ENCODE measurements at regions not wholly inside any gene's neighbourhood (a gene's known extent, or its start where the extent isn't known, plus 50 kb on each side); places are given as distances from the start of the nearest gene placed in this dataset.

- Histone ChIP-seq H3K4me1 (no peaks in the 10 kb centered on the region), H3K27me3 (no peaks in the 10 kb centered on the region), H3K36me3 (no peaks in the 10 kb centered on the region), H3K9me3 (no peaks in the 10 kb centered on the region), H3K27ac (no peak overlapping the region), H3K4me3 (replicated peaks in 1 of 3) (no peak overlapping the region)
- TF ChIP-seq POLR2A (IDR thresholded peaks at IDR 0.05) (no peak), CTCF (IDR thresholded peaks at IDR 0.05) (no peak)
- intact Hi-C loops (cut with DNase I): no loop called here
- WGBS, 2 donors: 87 to 88% methylated on average over 6 of the region's 6 CpGs
- DNase-seq: no peak
Observed at GRCh38 chr9:99563364-99563763, 258.3 kb upstream of the NR4A3 start.

DNA sequence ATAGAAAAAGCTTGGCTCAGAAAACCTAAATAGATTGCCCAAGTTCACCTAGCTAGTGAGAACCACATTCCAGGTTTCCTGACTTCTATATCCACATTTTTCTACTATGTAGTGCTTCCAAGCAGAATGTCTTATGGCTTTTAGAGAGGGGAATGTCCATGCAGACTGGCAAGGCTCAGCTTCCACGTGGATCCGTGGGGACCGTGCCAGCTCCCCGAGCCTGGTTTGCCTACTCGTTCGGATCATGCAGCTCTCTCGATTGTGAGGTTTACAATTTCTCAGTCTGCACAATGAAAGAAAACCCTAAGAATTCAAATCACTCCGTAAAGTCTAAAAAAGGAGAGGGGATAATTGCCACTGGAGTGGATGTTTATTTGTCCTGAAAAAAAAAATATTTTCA is 256.5 kb upstream of the NR4A3 start:
- TF ChIP-seq POLR2A (IDR thresholded peaks at IDR 0.05): no peak
- TF ChIP-seq CTCF (IDR thresholded peaks at IDR 0.05): no peak
- no peak overlapping the region for H3K4me3 ChIP-seq (replicated peaks in 1 of 3)
- WGBS, 2 donors: 74 to 90% methylated on average over 8 of the region's 8 CpGs
- H3K27me3 ChIP-seq: no peaks in the 10 kb centered on the region
- DNase-seq: peak in 1 of 2 donors; percentile 24
- H3K9me3 ChIP-seq: no peaks in the 10 kb centered on the region
- H3K27ac ChIP-seq: no peak overlapping the region
- H3K4me1 ChIP-seq: no peaks in the 10 kb centered on the region
- no peaks in the 10 kb centered on the region for H3K36me3 ChIP-seq
- intact Hi-C loops (cut with DNase I): no loop called here

DNA sequence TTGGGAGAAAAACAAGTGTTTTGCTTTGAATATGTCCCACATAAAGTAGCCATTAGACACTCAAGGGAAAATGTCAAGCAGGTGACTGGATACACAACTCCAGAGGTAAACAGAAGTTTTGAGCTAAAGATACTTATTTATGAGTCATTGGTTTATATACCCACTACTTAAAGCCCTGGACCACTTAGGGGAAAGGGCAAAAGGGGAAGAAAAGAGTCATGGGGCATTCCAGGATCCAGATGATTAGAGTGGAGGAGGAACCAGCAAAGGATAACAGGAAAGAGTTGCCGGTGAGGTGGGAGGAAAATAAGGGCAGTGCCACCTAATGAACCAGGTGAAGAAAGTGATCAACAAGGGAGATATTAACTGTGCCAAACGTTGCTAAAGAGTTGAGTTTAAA is 254.2 kb upstream of the NR4A3 start:
- WGBS, 2 donors: 43 to 56% methylated on average over 2 of the region's 2 CpGs
- no peak overlapping the region for H3K4me3 ChIP-seq (replicated peaks in 1 of 3)

DNA sequence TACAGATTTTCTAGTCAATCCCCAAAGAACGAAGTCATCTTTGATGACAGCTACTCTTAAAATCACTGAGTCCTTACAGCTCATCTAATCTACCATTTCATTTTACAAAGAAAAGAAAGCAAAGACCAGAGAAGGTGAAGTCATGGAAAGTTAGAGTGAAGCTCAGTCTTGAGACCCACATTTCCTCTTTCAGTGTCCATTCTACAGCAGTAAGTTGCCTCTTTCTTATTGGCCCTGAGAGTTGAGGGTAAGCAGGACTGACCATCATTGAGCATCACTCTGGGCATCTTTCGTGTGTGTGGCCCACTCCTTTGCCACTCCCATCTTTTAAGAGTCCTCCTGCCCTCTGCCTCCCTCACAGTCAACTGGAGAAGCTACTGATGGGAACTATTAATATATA is 251.8 kb upstream of the NR4A3 start:
- TF ChIP-seq CTCF (IDR thresholded peaks at IDR 0.05): no peak
- no peak for TF ChIP-seq POLR2A (IDR thresholded peaks at IDR 0.05)
- no peak overlapping the region for H3K27ac ChIP-seq
- intact Hi-C loops (cut with DNase I): no loop called here

More for the DNA sequence above, 254.2 kb upstream of the NR4A3 start:
- TF ChIP-seq CTCF (IDR thresholded peaks at IDR 0.05) (no peak), POLR2A (IDR thresholded peaks at IDR 0.05) (no peak)
- intact Hi-C loops (cut with DNase I): no loop called here
- Histone ChIP-seq H3K27me3 (no peaks in the 10 kb centered on the region), H3K27ac (no peak overlapping the region), H3K36me3 (no peaks in the 10 kb centered on the region), H3K9me3 (no peaks in the 10 kb centered on the region), H3K4me1 (no peaks in the 10 kb centered on the region)
- DNase-seq: no peak

DNA sequence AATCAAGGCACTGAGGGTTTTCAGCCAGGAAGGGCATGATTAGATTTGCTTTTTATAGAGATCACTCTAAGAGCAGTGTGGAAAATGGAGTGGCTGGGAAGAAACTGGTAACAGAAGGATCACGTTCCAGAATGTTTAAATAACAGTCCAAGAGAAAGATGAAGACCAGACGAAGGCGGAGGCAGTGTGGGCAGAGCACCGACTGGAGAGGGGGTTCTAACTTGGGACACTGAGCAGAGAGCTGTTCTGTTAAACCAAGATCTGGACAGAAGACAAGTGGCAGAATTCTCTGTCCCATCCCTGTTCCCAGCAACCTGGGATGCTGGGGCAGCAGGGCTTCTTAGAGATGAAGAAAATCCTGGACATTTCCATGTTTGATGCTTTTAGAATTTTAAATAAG is 249.1 kb upstream of the NR4A3 start:
- no peak for TF ChIP-seq POLR2A (IDR thresholded peaks at IDR 0.05)
- no peak for TF ChIP-seq CTCF (IDR thresholded peaks at IDR 0.05)
- Histone ChIP-seq H3K4me1 (no peaks in the 10 kb centered on the region), H3K9me3 (no peaks in the 10 kb centered on the region), H3K27me3 (no peaks in the 10 kb centered on the region), H3K36me3 (no peaks in the 10 kb centered on the region), H3K27ac (no peak overlapping the region), H3K4me3 (replicated peaks in 1 of 3) (no peak overlapping the region)
- no peak for DNase-seq
- 71 to 80% methylated on average over 4 of the region's 4 CpGs for WGBS, 2 donors
- intact Hi-C loops (cut with DNase I): no loop called here

More for the DNA sequence above, 251.8 kb upstream of the NR4A3 start:
- Histone ChIP-seq H3K9me3 (no peaks in the 10 kb centered on the region), H3K36me3 (no peaks in the 10 kb centered on the region), H3K27me3 (no peaks in the 10 kb centered on the region), H3K4me1 (no peaks in the 10 kb centered on the region), H3K4me3 (replicated peaks in 1 of 3) (no peak overlapping the region)
- 79 to 80% methylated on average over 2 of the region's 2 CpGs for WGBS, 2 donors
- no peak for DNase-seq

Data from thyroid gland (tissue), 4 donors.